Stimulated activated CD8-positive, alpha-beta memory T cell treated with anti-CD3 and anti-CD28 coated beads, Interleukin-4, amount 100 ng/mL, for 24 hours (primary cell): ENCODE measurements at regions not wholly inside any gene's neighbourhood (a gene's known extent, or its start where the extent isn't known, plus 50 kb on each side); places are given as distances from the start of the nearest gene placed in this dataset.

ENCODE experiments used
- DNase-seq: peaks from one replicate; pipeline ENCODE4 v3.0.0-alpha.2; 2020; ENCODE audit warnings: low read depth

DNA sequence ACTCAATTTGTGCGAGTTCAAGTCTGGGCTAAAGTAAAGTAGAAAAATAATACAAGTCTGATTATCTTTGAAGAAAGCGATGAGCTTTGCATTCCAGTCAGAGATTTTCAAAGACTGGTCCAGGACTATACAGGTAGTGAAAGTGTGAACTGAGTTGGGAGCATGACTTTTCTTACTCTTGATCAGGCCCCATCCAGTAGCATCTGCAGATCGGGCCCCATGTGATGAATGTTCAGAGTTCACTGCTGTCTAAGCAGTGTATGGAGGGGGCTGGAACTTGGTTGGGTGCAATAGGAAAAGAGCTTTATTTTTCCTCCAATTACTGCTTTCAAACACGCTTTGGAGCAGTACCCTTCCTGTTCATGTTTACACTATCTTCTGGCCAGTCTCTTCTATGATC lies 747.4 kb upstream of the ID2 start:
- DNase-seq: no peak

DNA sequence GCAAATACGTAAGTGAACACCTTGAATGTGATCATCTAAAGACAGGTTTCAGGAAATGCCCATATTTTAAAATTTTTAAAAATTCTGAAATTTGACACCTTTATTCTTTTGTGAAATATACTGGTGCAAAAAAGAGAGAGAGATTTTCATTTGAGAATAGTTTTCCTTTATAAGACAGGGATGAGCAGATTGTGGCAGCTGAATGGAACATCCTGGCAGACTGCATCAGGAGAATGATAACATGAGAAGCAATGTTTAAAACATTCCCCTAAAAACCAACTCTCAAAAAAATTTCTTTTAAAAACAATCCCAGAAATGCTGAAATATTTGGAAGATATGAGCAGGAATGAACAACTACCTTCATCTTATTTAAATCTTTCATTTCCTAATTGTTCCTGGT lies 744.8 kb upstream of the ID2 start:
- DNase-seq: no peak

DNA sequence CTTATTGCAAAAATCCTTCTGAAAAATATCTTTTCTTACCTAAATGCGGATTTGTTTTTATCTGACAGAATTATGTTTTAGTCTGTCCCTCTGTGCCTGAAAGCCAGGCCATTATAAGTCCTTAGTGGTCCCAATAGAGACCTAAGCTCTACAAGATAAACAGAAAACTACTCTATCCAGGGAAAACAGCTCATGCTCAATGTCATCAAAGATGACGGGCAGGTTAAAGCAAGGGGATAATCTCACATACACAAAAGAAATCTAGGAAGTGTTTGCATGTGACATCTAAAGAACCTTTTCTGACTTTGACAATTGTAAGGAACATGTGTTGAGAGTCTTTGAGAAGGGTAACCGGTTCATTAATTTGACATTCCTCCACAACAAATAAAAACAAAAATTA lies 741.1 kb upstream of the ID2 start:
- no peak for DNase-seq

DNA sequence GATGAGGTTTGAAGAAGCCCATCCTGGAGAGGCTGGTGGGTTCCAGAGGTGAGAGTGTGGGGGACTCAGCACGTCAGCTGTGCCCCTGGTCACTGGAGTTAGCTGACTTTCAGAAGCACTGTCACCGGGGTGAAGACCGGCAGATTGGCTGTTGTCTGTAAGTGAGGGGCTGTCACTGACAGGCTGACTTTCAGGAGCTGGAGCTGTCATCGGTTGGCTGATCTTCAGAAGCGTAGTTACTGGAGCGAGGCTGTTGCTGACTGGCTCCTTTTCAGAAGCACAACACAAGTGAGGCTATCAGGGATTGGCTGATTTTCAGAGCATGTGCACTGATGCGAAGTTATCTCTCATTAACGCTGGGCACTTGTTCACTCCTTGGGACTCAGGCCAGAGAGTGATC lies 738.4 kb upstream of the ID2 start:
- no peak for DNase-seq

DNA sequence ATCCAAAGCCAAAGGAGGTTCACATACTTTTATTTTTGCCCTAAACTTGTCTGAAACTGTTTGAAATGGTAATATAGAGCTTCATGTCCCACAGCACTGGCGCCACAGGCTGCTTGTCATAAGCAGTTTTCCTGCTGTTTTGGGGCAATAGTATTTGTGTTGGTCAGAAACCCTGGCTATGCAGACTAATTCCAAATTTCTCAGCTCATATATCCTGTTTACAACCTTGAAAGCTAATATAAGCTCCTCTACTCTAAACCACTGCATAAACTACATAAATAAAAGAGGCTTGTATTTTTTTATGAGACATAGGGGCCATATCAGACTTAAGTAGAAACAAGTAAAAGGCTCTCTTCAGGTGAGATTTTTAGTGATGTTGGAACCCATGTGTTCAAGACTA lies 736.8 kb upstream of the ID2 start:
- DNase-seq: no peak

DNA sequence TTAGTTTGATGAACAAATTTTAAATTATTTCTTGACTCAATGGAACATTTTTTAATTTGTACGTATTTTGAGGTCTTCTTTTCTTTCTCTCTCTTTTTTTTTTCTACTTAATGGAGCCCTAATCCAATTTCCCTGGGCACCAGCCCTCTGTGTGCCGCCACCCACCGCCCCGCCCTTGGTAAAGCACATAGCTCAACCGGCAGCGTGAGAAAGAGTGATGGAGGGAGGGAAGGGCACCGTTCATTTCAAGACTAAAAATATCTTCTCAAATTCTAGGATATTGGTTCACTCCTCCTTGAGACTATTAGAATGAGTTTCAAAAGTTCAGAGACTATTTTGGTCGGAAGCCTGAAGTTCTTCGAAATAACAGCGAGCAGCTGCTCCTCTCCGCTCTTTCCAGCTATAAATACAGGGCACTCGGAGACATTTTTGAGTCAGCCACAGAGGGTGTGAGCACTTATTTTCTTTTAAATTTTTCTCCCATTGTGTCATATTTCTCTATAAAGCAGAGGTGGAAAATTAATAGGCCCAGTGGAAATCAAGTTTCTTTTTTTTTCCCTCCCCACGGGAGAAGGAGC lies 731.7 kb upstream of the ID2 start:
- DNase-seq: no peak

DNA sequence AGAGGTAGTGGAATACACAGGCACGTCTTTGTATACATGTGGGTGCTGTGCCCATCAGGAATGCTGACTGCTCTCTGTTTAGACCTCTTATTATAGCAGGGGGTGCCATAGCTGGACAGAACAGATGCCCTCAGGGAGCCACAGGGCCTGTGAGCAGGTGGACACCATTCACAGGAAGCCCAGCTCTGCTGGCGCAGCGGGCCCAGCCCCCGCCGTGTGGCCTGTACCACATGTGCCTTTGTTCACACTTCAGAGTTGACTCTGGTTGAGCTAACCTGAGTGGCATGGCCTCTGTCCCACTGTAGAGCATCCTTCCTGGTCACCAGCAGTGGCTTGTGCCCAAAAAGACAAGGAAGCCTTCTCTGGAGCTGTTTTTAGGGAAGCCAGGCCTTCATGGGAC lies 730.9 kb upstream of the ID2 start:
- no peak for DNase-seq

DNA sequence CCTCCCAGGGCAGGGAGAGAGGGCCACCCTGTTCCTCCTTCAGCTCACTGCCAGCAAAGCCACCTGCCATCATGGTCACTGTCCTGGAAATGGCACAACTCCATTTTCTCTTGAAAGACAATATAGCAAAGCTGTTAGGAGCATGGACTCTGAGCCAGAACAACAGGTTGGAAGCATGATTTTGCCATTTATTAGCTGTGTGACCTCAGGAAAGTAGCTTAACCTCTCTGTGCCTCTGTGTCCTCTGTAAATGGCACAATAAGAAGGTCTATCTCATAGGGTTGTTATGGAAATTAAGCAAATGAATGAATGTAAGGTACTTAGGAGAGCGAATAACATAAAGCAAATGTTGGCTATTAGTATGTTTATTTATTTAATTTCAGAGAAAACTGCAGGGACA lies 730.4 kb upstream of the ID2 start:
- DNase-seq: no peak

DNA sequence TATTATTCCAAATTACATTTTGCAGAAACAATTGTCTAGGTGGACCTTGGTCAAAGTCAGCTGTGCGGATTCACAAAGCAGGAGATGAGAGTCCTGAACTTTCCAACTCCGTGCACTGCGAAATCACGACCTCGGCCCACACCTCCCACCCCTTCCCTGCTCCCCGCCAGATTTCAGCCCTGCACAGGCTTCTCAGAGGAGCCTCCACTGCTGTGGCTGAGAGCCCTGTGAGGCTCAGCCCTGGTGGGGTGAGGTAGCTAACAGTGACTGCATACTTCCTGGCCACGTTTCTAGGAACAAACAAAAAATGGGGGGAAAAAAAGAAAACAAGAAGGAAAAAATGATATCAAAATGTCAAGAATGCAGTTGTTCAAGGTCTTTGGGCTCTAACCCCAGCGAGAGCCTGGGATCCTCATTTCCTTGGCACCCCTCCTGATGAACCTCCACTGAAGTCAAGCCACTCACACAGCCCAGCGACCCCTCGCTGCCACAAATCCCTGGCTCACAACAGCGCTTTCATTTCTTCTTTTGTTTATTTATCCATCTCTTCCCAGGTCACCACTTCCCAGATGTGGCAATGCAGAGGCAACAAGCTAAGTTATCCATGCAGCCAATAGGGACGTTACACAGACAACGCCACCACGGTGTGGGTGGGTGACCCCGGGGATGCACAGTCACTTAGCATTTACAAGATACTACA lies 729.7 kb upstream of the ID2 start:
- no peak for DNase-seq

DNA sequence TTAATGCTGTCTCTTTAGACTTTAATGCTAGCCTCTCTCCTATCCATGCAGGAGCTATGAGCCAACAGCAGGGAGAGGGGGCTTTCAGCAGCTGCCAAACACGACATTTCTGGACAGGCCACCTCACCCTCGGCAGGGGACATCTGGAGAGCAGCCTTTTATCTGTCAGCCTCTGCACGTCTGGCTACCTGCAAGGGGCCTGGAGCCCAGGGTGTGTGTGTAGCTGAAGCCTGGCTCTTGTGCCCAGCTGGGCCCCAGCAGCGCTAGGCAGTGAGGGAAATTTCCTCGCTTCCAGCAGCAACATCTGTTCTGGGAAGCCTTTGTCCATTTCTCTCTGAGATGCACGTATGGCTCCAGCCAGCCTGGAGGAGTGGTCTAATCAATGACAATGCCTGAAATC lies 728.7 kb upstream of the ID2 start:
- DNase-seq: no peak

DNA sequence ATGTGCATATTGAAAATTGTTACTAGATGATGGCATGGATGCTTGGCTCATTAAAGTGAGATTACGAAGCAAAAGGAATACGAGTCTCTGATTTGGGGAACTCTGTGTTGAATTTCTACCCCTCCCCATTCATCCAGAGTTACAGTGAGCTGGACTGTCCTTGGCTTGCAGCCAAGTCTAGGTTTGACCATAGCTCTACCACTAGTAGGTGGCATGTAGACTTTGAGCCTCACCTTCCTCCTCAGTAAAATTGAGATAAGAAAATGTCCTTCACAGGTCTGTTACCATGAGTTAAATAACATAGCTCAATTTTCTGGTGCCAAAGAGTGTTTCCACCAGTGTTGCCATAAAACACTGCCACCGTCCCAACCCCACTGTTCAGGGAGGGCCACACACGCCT lies 727.6 kb upstream of the ID2 start:
- no peak for DNase-seq

DNA sequence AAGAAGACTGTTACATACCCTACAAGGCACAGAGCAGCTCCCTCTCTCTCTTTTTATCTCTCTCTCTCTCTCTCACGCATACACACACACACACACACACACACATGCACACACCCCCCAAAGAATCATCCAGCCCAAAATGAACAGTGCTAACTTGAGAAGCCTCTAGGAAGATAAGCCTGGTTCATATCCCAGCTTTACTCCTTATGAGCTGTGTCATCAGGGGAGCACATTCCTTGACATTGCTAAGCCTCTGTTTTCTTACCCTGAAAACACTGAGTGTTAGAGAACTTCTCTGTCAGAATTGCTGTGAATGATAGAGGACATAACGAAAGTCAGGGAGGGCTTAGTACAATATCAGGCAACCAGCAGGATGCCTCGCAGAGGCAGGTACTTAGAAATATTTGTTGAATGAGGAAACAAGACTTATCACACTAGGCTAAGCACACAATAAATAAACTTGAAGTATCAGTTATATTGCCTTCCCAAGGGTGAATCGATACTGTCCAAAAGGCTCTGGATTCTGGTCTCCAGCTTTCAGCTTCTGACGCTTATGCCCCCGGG lies 725.6 kb upstream of the ID2 start:
- DNase-seq: no peak

DNA sequence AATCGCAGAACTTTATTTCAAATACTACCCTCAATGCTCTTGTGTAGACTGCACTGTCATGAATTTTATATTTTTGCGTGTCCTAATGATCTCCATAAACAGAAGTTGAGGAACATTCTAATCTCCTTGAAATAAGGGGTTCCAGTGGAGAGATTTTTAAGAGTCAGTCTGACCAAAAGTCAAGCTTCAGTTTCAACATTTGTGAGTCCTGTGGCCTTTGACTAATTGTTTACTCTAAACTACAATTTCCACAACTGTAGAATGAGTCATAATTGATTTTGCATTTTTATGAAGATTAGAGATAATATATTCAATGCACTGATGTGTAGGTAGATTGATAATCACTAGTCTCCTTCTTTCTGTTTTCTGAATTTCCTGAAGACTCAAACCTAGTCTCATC lies 720.3 kb upstream of the ID2 start:
- no peak for DNase-seq

DNA sequence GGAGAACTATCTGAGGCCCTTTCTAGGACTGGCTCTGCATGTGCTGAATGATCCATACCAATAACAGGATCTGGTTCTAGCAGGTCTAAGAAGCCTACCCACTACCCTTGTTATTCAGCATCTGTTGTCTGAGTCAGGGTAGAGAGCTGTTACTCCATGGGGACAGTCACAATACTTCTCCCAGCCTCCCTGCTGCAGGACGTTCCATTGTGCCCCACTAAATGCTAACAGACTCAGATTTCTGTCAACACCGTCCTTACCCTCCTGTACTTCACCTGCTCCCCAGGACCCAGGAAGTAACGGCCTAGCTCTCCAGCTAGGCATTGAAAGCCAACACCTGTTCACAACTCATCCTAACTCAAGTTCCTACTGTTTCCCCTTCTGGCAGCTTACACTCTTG lies 719.7 kb upstream of the ID2 start:
- DNase-seq: no peak

DNA sequence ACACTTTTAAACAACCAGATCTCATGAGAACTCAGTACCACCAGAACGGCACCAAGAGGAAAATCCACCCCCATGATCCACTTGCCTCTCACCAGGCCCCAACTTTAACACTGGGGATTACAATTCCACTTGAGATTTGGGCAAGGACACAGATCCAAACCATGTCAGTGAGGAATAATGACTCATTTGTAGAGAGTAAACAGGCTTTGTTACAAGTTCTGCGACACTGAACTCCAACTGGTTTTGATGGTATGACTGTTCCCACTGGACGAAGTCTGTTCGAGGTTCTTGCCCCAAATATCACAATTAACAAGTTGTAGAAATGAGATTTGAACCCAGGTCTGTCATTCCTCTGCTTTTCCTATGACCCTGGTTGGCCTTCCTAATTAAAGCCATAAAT lies 718.1 kb upstream of the ID2 start:
- no peak for DNase-seq

DNA sequence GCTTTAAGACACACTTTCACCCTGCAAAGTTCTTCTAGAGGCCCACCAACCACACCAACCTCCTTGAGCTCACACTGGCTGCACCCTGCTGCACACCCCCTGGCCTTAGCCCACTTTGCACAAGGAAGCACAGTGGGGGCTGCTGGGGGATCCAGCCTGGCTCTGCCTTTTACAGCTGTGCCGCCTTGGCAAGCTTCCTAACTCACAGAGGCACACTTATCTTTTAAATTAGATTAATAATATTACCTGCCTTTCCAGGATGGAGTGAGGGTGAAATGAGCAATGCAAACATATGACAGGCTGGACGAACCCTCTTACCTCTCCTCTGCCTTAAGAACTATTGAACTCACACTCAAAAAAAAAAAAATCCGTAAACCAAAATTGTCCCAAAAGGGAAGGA lies 715.8 kb upstream of the ID2 start:
- no peak for DNase-seq

DNA sequence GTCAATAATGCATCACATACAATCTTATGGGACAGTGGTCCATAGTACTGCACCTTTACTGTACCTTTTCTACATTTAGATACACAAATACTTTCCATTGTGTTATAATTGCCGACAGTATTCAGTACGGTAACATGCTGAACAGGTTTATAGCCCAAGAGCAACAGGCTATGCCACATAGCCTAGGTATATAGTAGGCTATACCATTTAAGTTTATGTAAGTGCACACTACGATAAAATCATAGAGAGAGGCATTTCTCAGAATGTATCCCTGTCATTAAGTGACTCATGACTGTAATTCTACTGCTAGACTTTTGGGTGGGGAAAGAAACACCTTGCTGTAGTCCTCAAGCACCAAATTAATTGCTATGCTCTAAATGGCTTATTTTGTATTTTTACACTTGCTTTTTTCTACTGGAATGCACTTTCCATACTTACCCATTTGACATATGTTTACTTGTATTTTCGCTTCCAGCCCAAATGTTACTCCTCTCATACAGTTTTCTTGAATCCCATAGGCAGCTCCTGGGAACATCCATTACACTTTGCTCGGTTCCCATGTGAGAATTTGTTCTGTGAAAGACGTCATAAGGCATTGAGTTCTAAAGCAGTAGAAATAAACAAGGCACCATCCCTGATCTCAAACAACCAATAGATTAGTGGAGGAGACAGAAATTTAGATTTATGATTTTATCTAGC lies 714.0 kb upstream of the ID2 start:
- DNase-seq: no peak

DNA sequence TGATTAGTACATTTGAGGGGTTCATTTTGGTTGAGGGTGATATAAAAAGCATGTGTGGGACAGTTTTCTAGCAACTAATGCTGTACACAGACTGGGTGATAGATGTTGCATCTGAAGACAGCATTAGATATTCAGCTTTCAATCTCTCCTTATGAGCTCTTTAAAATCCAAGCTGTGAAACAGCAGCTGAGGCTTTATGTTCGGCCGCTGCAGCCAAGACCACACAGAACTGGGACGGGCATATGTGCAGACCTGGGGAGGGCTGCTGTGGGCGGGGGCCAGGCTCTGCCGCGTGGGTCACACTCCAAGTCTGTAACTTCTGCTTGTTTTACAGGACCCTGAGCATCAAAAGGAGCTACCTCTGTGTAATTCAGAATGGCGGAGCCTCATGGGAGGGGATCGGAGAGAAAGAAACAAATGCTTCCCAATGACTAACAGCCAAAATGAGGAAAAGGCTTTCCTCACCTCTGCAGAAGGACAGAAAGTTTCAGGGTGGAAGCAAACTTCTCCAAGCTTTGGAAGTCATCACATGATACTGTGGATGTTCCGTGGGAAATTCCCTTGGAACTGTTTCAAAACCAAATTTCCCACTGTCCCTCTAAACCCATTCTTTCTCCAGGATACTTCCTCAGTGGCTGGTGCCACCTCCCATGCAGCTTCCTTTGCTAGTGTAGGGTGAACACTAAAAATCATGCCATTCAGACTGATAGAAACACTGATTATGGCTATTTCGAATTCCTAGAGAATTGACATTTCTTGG lies 711.9 kb upstream of the ID2 start:
- no peak for DNase-seq

DNA sequence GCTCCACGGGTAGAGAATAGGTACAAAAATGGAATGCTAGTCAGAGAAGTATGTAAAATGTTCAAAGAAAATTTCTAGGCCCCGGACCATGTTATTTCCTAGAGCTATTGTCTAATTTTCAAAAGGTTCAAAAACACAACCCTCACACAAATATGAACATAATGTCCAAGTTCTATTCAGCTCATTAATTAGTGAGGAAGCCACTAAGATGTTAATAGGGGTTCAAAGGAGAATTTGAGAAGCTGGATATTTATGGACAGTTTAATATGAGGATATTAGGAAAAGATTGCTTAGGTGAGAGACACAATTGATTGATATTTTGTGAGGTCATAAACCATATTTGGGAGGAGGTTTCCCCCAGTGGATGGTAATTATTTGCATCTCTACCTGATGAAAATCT lies 710.6 kb upstream of the ID2 start:
- DNase-seq: no peak

DNA sequence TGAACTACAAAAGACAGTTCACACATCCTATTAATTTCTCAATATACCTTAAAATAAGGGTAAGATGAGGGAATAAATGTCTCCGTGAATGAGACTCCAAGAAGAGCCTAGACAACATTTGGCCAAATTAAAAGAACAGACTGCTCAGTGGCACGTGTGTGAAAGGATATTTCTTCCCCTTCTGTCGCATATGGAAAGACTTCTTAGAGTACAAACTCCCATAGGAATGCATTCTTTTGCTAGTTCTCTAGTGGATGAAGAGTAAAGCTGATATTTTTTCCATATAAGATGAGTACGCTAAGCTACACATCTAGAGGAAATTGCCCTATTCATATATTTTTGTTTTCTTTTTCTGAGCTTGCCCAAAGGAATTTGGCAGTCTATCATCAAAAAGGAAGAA lies 710.0 kb upstream of the ID2 start:
- DNase-seq: no peak

DNA sequence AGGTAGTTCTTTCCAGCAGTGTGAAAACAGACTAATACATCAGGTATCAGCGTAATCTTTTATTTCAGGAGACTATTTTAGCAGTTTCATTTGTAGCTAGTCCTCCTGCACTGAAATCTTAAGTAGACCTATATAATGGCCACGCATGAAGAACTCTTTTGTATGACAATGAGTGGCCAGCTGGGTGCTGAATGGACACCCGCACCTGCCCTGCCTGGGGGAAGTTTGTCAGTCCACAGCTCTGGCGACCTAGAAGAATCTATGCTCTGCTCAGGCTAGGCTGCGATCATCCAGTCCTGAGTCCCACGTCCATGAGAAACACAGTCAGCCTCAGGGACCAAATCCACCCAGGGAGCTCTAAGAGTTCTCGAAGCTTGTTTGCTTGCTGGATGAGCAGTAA lies 709.2 kb upstream of the ID2 start:
- DNase-seq: no peak

DNA sequence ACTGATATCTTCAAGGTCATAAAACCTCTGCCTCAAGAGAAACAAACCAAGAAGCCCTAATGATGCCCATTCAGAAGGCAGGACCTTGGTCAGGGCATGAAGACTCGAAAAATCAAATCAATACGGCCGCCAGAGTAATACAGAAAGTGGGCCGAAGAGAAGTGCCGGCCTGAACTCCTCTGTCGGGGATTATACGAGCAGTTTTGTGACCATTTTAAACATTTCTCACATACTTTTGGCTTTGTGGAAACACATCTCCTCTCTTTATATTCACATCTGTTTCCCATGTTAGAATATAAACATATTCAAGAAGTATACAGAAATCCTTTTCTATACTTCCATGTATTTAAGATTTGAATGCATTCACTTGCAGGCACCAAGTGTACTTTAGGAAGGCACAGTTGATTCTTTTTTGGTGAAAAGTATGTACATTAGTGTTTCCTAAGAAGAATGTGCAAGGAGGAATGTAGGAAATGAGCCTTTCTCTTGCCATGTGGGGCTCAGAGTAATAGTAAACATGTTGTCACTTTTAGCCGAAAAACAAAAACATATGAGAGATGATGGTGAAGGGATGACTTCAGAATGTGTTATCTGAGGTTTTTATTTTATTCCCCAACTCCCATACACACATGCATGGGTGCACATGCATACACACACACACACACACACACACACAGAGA lies 707.9 kb upstream of the ID2 start:
- DNase-seq: no peak
